HuH-7 (cell line): ENCODE measurements at regions not wholly inside any gene's neighbourhood (a gene's known extent, or its start where the extent isn't known, plus 50 kb on each side); places are given as distances from the start of the nearest gene placed in this dataset.
"Not testable (repeated sequence)": the region's sequence is repeated elsewhere in the genome, so short reads cannot be mapped to it uniquely, and the experiment has no call there.

Source experiments
- DNase-seq: peaks from one replicate; pipeline ENCODE4 v3.0.0; 2011; ENCODE audit warnings: low spot score

- DNase-seq = not testable (repeated sequence)
Measured at GRCh38 chr19:20292520-20292919, 125.5 kb downstream of the ZNF486 start.

GRCh38 chr19:20289186-20289585 lies 122.2 kb downstream of the ZNF486 start:
- no peak for DNase-seq

- DNase-seq = no peak
Measured at GRCh38 chr19:20287070-20287469, 120.1 kb downstream of the ZNF486 start.

- DNase-seq = not testable (repeated sequence)
Measured at GRCh38 chr19:20285876-20286275, 118.9 kb downstream of the ZNF486 start.

- no peak for DNase-seq
Measured at GRCh38 chr19:20279516-20279915, 112.5 kb downstream of the ZNF486 start.

- DNase-seq = peak; percentile 24
Measured at GRCh38 chr19:20278342-20278741, 111.3 kb downstream of the ZNF486 start.

- not testable (repeated sequence) for DNase-seq
Measured at GRCh38 chr19:20276732-20277082, 109.7 kb downstream of the ZNF486 start.

- no peak for DNase-seq
Measured at GRCh38 chr19:20276011-20276731, 109.2 kb downstream of the ZNF486 start.

- no peak for DNase-seq
Measured at GRCh38 chr19:20273951-20274570, 107.0 kb downstream of the ZNF486 start.

GRCh38 chr19:20273376-20273775 lies 106.4 kb downstream of the ZNF486 start:
- DNase-seq = no peak

GRCh38 chr19:20272627-20273010 lies 105.6 kb downstream of the ZNF486 start:
- not testable (repeated sequence) for DNase-seq

- DNase-seq = not testable (repeated sequence)
Measured at GRCh38 chr19:20271927-20272626, 105.1 kb downstream of the ZNF486 start.

- no peak for DNase-seq
Measured at GRCh38 chr19:20271215-20271926, 104.4 kb downstream of the ZNF486 start.

- no peak for DNase-seq
Measured at GRCh38 chr19:20269461-20269860, 102.4 kb downstream of the ZNF486 start.

GRCh38 chr19:20261513-20261912 lies 94.5 kb downstream of the ZNF486 start:
- not testable (repeated sequence) for DNase-seq

- not testable (repeated sequence) for DNase-seq
Measured at GRCh38 chr19:20260738-20261137, 93.7 kb downstream of the ZNF486 start.

- no peak for DNase-seq
Measured at GRCh38 chr19:20259615-20260014, 92.6 kb downstream of the ZNF486 start.

- no peak for DNase-seq
Measured at GRCh38 chr19:20256606-20257005, 89.6 kb downstream of the ZNF486 start.

GRCh38 chr19:20254121-20254520 lies 87.1 kb downstream of the ZNF486 start:
- no peak for DNase-seq

GRCh38 chr19:20252613-20253012 lies 85.6 kb downstream of the ZNF486 start:
- DNase-seq = no peak

- DNase-seq = no peak
Measured at GRCh38 chr19:20250627-20251026, 83.6 kb downstream of the ZNF486 start.

- no peak for DNase-seq
Measured at GRCh38 chr19:20250121-20250520, 83.1 kb downstream of the ZNF486 start.
